Activated B cell treated with CpG ODN at 0.5 μM for 24 hours (primary cell): ENCODE measurements at regions not wholly inside any gene's neighbourhood (a gene's known extent, or its start where the extent isn't known, plus 50 kb on each side); places are given as distances from the start of the nearest gene placed in this dataset.

Experiments used
- ATAC-seq: fragments of 200-7000 bp; cut with Tn5 transposase; one replicate; pipeline ENCODE4 v1.10.0; 2021; ENCODE audit warnings: low read depth, mild to moderate bottlenecking, moderate library complexity
- CTCF ChIA-PET: fragments of 350-600 bp; sonication (Branson Sonifier 250); formaldehyde crosslinking; loops from one replicate; lab custom pipeline; 2021; ENCODE audit warnings: antibody characterized with exemption; lab: Charles Lee
- POLR2A ChIA-PET: fragments of 350-600 bp; sonication (Branson Sonifier 250); formaldehyde crosslinking; loops from one replicate; lab custom pipeline; 2021; ENCODE audit warnings: antibody characterized with exemption; lab: Charles Lee
- DNase-seq: peaks from one replicate; pipeline ENCODE4 v3.0.0; 2022
- H3K27ac Mint-ChIP-seq: one replicate; pipeline ENCODE4 v1.8.0; 2020; ENCODE audit warnings: mixed read lengths
- H3K27me3 Mint-ChIP-seq: one replicate; pipeline ENCODE4 v1.8.0; 2021; ENCODE audit warnings: mixed read lengths
- H3K36me3 Mint-ChIP-seq: one replicate; pipeline ENCODE4 v1.8.0; 2021; ENCODE audit warnings: low read depth, mixed read lengths
- H3K4me1 Mint-ChIP-seq: one replicate; pipeline ENCODE4 v1.8.0; 2021; ENCODE audit warnings: mixed read lengths
- H3K4me3 Mint-ChIP-seq: one replicate; pipeline ENCODE4 v1.8.0; 2020; ENCODE audit warnings: mild to moderate bottlenecking, mixed read lengths
- H3K9me3 Mint-ChIP-seq: one replicate; pipeline ENCODE4 v1.8.0; 2020; ENCODE audit warnings: mixed read lengths
- intact Hi-C: fragments of 100-400 bp; cut with micrococcal nuclease; formaldehyde crosslinking; loops from one replicate; pipeline ENCODE4 v1.15.1; 2024
- TF ChIP-seq, protein P1 (sequence below): fragments of 200-600 bp; IDR thresholded peaks from one replicate; pipeline ENCODE4 v1.8.0; 2022; ENCODE audit warnings: antibody characterized with exemption, mild to moderate bottlenecking

DNA sequence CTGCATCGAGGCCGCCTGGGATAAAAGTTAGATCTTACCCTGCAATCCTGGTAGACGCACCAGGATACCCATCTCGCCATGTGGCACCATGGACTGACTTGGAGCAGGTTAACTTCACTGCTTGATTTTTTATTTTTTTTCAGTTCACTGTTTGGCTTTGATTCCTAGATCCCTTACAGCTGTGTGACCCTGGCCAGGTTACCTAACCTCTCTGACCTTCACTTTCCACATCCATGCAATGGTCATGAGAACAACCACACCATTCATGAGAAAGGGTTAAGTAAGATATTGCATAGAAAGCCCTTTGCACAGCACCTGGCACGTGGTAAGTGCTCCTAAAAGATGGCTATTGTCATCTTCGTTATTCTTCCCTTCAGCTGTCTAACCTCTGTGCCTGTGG lies 230.5 kb downstream of the SOX9 start:
- H3K27me3 Mint-ChIP-seq, result peaks cover 6% of the 10 kb centered on the region
- POLR2A ChIA-PET, result no interaction called here
- CTCF ChIA-PET, result no interaction called here
- ATAC-seq (no peak), DNase-seq (no peak)
- TF ChIP-seq, protein P1, sequence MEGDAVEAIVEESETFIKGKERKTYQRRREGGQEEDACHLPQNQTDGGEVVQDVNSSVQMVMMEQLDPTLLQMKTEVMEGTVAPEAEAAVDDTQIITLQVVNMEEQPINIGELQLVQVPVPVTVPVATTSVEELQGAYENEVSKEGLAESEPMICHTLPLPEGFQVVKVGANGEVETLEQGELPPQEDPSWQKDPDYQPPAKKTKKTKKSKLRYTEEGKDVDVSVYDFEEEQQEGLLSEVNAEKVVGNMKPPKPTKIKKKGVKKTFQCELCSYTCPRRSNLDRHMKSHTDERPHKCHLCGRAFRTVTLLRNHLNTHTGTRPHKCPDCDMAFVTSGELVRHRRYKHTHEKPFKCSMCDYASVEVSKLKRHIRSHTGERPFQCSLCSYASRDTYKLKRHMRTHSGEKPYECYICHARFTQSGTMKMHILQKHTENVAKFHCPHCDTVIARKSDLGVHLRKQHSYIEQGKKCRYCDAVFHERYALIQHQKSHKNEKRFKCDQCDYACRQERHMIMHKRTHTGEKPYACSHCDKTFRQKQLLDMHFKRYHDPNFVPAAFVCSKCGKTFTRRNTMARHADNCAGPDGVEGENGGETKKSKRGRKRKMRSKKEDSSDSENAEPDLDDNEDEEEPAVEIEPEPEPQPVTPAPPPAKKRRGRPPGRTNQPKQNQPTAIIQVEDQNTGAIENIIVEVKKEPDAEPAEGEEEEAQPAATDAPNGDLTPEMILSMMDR, result no peak
- no peaks in the 10 kb centered on the region for H3K4me1 Mint-ChIP-seq
- intact Hi-C loops, result no loop called here
- H3K9me3 Mint-ChIP-seq, result peaks cover 6% of the 10 kb centered on the region
- no peaks in the 10 kb centered on the region for H3K36me3 Mint-ChIP-seq
- no peak overlapping the region for H3K27ac Mint-ChIP-seq
- no peak overlapping the region for H3K4me3 Mint-ChIP-seq

DNA sequence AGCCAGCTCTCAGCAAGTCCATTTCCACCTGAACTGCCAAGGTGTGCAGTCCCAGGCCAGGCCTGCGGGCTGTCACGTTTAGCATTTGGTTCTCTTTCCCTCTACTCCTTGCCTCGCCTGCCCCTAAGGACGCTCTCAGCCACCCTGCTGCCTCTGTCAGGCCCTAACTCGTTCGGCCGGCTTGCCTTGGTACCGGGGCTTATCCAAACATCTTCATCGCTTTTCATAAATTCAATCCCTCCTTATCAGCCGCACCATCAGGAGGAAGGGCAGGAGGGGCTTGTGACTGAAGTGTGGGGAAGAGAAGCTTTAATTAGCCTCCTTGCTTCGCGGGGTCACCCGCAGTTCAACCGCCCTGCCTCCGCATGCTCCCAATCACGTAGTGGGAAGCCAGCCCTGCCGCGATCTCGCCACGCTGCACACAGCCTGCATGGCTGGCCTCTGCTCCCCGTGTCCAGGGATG lies 231.1 kb downstream of the SOX9 start:
- ATAC-seq (no peak), DNase-seq (no peak)
- H3K27me3 Mint-ChIP-seq, result peaks cover 6% of the 10 kb centered on the region
- TF ChIP-seq, protein P1, result no peak
- H3K4me3 Mint-ChIP-seq, result no peak overlapping the region
- no peaks in the 10 kb centered on the region for H3K4me1 Mint-ChIP-seq
- ChIA-PET POLR2A (no interaction called here), CTCF (no interaction called here)
- H3K9me3 Mint-ChIP-seq, result peaks cover 6% of the 10 kb centered on the region
- H3K36me3 Mint-ChIP-seq, result no peaks in the 10 kb centered on the region
- intact Hi-C loops, result no loop called here
- no peak overlapping the region for H3K27ac Mint-ChIP-seq

DNA sequence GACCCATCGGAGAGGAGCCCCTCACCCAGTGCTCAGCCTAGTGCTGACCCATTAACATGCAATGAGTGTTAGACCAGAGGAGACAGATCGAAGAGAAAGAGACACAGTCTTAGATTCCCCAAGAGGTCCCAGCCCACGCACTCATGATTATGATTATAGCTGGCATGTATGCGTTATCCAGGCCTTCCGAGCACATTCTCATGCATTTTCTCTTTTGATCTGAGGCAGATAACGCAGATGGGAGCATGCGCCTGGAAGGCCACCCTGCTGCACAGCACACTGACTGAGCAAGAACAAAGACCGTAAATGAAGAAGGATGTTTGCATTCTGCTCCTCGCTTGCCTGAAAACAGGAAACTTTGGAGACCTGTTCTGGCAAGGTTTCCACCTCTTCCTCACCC lies 232.7 kb downstream of the SOX9 start:
- POLR2A ChIA-PET, result no interaction called here

DNA sequence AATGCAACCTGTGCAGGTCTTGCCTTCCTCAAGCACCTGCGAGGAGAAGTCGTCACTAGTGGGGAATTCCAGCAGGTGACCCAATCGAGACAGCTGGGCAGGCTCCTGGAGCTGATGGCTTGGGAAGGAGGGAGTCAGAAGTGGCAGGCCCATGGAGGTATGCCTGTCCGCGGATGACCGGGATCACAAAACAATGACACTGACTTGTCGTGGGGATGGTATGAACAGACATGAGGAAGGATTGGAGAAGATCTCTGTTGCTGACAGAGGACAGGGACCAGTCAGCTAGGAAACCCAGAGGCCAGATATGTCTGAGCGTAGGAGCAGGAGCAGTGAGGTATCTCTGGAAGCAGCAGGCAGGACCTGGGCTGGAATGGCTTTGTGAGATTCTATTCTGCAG lies 233.3 kb downstream of the SOX9 start:
- no peak overlapping the region for H3K4me3 Mint-ChIP-seq
- intact Hi-C loops, result no loop called here
- H3K36me3 Mint-ChIP-seq, result no peaks in the 10 kb centered on the region
- TF ChIP-seq, protein P1, result no peak
- H3K27me3 Mint-ChIP-seq, result peaks cover 4% of the 10 kb centered on the region
- CTCF ChIA-PET, result no interaction called here
- peaks cover 6% of the 10 kb centered on the region for H3K9me3 Mint-ChIP-seq
- ATAC-seq (no peak), DNase-seq (no peak)
- no peaks in the 10 kb centered on the region for H3K4me1 Mint-ChIP-seq
- H3K27ac Mint-ChIP-seq, result no peak overlapping the region
- POLR2A ChIA-PET, result no interaction called here

More for the DNA sequence above, 232.7 kb downstream of the SOX9 start:
- TF ChIP-seq, protein P1, result no peak
- Mint-ChIP-seq H3K27ac (no peak overlapping the region), H3K4me1 (no peaks in the 10 kb centered on the region), H3K27me3 (peaks cover 4% of the 10 kb centered on the region), H3K4me3 (no peak overlapping the region), H3K9me3 (peaks cover 6% of the 10 kb centered on the region), H3K36me3 (no peaks in the 10 kb centered on the region)
- ATAC-seq (no peak), DNase-seq (no peak)
- intact Hi-C loops, result no loop called here
- CTCF ChIA-PET, result no interaction called here

DNA sequence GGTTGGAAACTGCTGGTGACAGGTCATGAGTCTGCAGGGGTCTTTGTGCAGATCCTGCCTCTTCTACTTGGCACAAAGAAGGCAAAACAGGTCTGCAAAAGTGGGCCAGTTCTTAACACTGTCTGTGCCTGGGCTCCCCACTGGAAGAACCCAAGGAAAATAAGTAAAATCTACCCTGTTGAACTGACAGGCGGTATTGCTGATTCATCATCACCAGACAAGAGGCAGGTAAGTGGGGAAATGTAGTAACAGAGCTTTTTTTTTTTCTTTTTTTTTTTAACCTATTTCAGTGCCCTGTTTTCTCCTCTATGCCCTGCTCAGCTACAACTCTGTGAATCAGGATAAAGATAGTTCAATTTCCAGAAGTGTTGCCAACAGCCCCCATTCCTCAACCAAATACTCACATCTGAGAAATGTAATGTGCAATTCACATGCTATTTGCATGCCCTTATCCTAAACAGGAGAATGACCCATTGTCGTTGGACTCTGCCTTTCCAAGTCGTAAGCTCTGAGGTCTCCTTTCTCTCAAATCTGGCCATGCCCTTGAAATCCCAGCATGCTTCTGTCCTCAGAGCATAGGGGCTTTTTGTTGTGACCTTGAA lies 237.0 kb downstream of the SOX9 start:
- intact Hi-C loops, result no loop called here
- H3K4me3 Mint-ChIP-seq, result no peak overlapping the region
- no peak overlapping the region for H3K27ac Mint-ChIP-seq
- POLR2A ChIA-PET, result no interaction called here
- H3K4me1 Mint-ChIP-seq, result no peaks in the 10 kb centered on the region
- DNase-seq (no peak), ATAC-seq (no peak)
- H3K27me3 Mint-ChIP-seq, result peaks cover 3% of the 10 kb centered on the region
- TF ChIP-seq, protein P1, result no peak
- no peaks in the 10 kb centered on the region for H3K36me3 Mint-ChIP-seq
- CTCF ChIA-PET, result no interaction called here
- peaks cover 6% of the 10 kb centered on the region for H3K9me3 Mint-ChIP-seq
